Activated T-helper 17 cell treated with anti-CD3 and anti-CD28 coated beads, Interleukin-2, amount 50 U/mL, for 72 hours (primary cell): ENCODE measurements at regions not wholly inside any gene's neighbourhood (a gene's known extent, or its start where the extent isn't known, plus 50 kb on each side); places are given as distances from the start of the nearest gene placed in this dataset.

Experiments used
- ATAC-seq: fragments of 150-1000 bp; cut with Tn5 transposase; replicated peaks from 2 replicates; pipeline ENCODE4 v1.10.0; 2021; ENCODE audit warnings: mild to moderate bottlenecking, moderate library complexity
- H3K27ac Mint-ChIP-seq: one replicate; pipeline ENCODE4 v1.8.0; 2022; ENCODE audit warnings: mixed read lengths
- H3K27me3 Mint-ChIP-seq: one replicate; pipeline ENCODE4 v1.8.0; 2022; ENCODE audit warnings: mixed read lengths
- H3K36me3 Mint-ChIP-seq: one replicate; pipeline ENCODE4 v1.8.0; 2022; ENCODE audit warnings: low read depth, mild to moderate bottlenecking, mixed read lengths
- H3K4me1 Mint-ChIP-seq: one replicate; pipeline ENCODE4 v1.8.0; 2022; ENCODE audit warnings: mixed read lengths
- H3K4me3 Mint-ChIP-seq: one replicate; pipeline ENCODE4 v1.8.0; 2022; ENCODE audit warnings: mild to moderate bottlenecking, mixed read lengths
- H3K9me3 Mint-ChIP-seq: one replicate; pipeline ENCODE4 v1.8.0; 2022; ENCODE audit warnings: mixed read lengths

- Mint-ChIP-seq H3K27ac (no peak overlapping the region), H3K4me1 (no peaks in the 10 kb centered on the region), H3K36me3 (no peaks in the 10 kb centered on the region), H3K9me3 (peaks cover 15% of the 10 kb centered on the region), H3K27me3 (no peaks in the 10 kb centered on the region), H3K4me3 (no peak overlapping the region)
- no peak for ATAC-seq
Measured at GRCh38 chr20:7703551-7703961, 236.7 kb downstream of the HAO1 start.

GRCh38 chr20:7703996-7704395 lies 236.3 kb downstream of the HAO1 start:
- Mint-ChIP-seq H3K4me3 (no peak overlapping the region), H3K4me1 (no peaks in the 10 kb centered on the region), H3K27ac (no peak overlapping the region), H3K36me3 (no peaks in the 10 kb centered on the region), H3K27me3 (no peaks in the 10 kb centered on the region), H3K9me3 (peaks cover 15% of the 10 kb centered on the region)
- ATAC-seq = no peak

GRCh38 chr20:7708112-7708511 lies 232.1 kb downstream of the HAO1 start:
- no peaks in the 10 kb centered on the region for H3K4me1 Mint-ChIP-seq
- H3K9me3 Mint-ChIP-seq = peaks cover 7% of the 10 kb centered on the region
- H3K36me3 Mint-ChIP-seq = no peaks in the 10 kb centered on the region
- H3K4me3 Mint-ChIP-seq = no peak overlapping the region
- ATAC-seq = no peak
- H3K27ac Mint-ChIP-seq = no peak overlapping the region
- H3K27me3 Mint-ChIP-seq = no peaks in the 10 kb centered on the region

- Mint-ChIP-seq H3K27me3 (no peaks in the 10 kb centered on the region), H3K36me3 (no peaks in the 10 kb centered on the region), H3K27ac (no peak overlapping the region), H3K9me3 (peaks cover 7% of the 10 kb centered on the region), H3K4me1 (no peaks in the 10 kb centered on the region), H3K4me3 (no peak overlapping the region)
- no peak for ATAC-seq
Measured at GRCh38 chr20:7708782-7709181, 231.5 kb downstream of the HAO1 start.

GRCh38 chr20:7710440-7710839 lies 229.8 kb downstream of the HAO1 start:
- Mint-ChIP-seq H3K4me3 (no peak overlapping the region), H3K27ac (no peak overlapping the region), H3K27me3 (no peaks in the 10 kb centered on the region), H3K4me1 (no peaks in the 10 kb centered on the region), H3K9me3 (peaks cover 3% of the 10 kb centered on the region), H3K36me3 (no peaks in the 10 kb centered on the region)
- ATAC-seq = no peak

- H3K9me3 Mint-ChIP-seq = no peaks in the 10 kb centered on the region
- no peak overlapping the region for H3K4me3 Mint-ChIP-seq
- H3K27ac Mint-ChIP-seq = no peak overlapping the region
- no peaks in the 10 kb centered on the region for H3K36me3 Mint-ChIP-seq
- H3K4me1 Mint-ChIP-seq = no peaks in the 10 kb centered on the region
- no peaks in the 10 kb centered on the region for H3K27me3 Mint-ChIP-seq
- ATAC-seq = no peak
Measured at GRCh38 chr20:7712661-7713060, 227.6 kb downstream of the HAO1 start.

- no peak for ATAC-seq
- no peak overlapping the region for H3K4me3 Mint-ChIP-seq
- H3K27ac Mint-ChIP-seq = no peak overlapping the region
- H3K36me3 Mint-ChIP-seq = no peaks in the 10 kb centered on the region
- H3K4me1 Mint-ChIP-seq = no peaks in the 10 kb centered on the region
- no peaks in the 10 kb centered on the region for H3K9me3 Mint-ChIP-seq
- no peaks in the 10 kb centered on the region for H3K27me3 Mint-ChIP-seq
Measured at GRCh38 chr20:7714549-7714948, 225.7 kb downstream of the HAO1 start.

GRCh38 chr20:7716286-7716972 lies 223.8 kb downstream of the HAO1 start:
- no peaks in the 10 kb centered on the region for H3K27me3 Mint-ChIP-seq
- H3K27ac Mint-ChIP-seq = no peak overlapping the region
- H3K36me3 Mint-ChIP-seq = no peaks in the 10 kb centered on the region
- H3K4me3 Mint-ChIP-seq = no peak overlapping the region
- H3K4me1 Mint-ChIP-seq = no peaks in the 10 kb centered on the region
- H3K9me3 Mint-ChIP-seq = peaks cover 2% of the 10 kb centered on the region
- ATAC-seq = no peak

- Mint-ChIP-seq H3K36me3 (no peaks in the 10 kb centered on the region), H3K27me3 (no peaks in the 10 kb centered on the region), H3K4me3 (no peak overlapping the region), H3K4me1 (no peaks in the 10 kb centered on the region), H3K9me3 (peaks cover 8% of the 10 kb centered on the region), H3K27ac (no peak overlapping the region)
- ATAC-seq = no peak
Measured at GRCh38 chr20:7722564-7722963, 217.7 kb downstream of the HAO1 start.

- Mint-ChIP-seq H3K9me3 (peaks cover 8% of the 10 kb centered on the region), H3K27me3 (no peaks in the 10 kb centered on the region), H3K36me3 (no peaks in the 10 kb centered on the region), H3K4me3 (no peak overlapping the region), H3K4me1 (no peaks in the 10 kb centered on the region), H3K27ac (no peak overlapping the region)
- ATAC-seq = no peak
Measured at GRCh38 chr20:7723284-7723683, 217.0 kb downstream of the HAO1 start.

GRCh38 chr20:7728338-7728737 lies 211.9 kb downstream of the HAO1 start:
- no peak overlapping the region for H3K4me3 Mint-ChIP-seq
- H3K27ac Mint-ChIP-seq = no peak overlapping the region
- no peaks in the 10 kb centered on the region for H3K4me1 Mint-ChIP-seq
- H3K36me3 Mint-ChIP-seq = no peaks in the 10 kb centered on the region
- H3K27me3 Mint-ChIP-seq = no peaks in the 10 kb centered on the region
- ATAC-seq = no peak
- H3K9me3 Mint-ChIP-seq = no peaks in the 10 kb centered on the region

GRCh38 chr20:7734216-7734615 lies 206.0 kb downstream of the HAO1 start:
- Mint-ChIP-seq H3K4me1 (no peaks in the 10 kb centered on the region), H3K36me3 (no peaks in the 10 kb centered on the region), H3K27ac (no peak overlapping the region), H3K9me3 (no peaks in the 10 kb centered on the region), H3K4me3 (no peak overlapping the region), H3K27me3 (no peaks in the 10 kb centered on the region)
- no peak for ATAC-seq

GRCh38 chr20:7736336-7736735 lies 203.9 kb downstream of the HAO1 start:
- Mint-ChIP-seq H3K4me1 (no peaks in the 10 kb centered on the region), H3K9me3 (no peaks in the 10 kb centered on the region), H3K36me3 (no peaks in the 10 kb centered on the region), H3K4me3 (no peak overlapping the region), H3K27me3 (no peaks in the 10 kb centered on the region), H3K27ac (no peak overlapping the region)
- no peak for ATAC-seq

- no peak for ATAC-seq
- Mint-ChIP-seq H3K9me3 (peaks cover 9% of the 10 kb centered on the region), H3K4me1 (no peaks in the 10 kb centered on the region), H3K4me3 (no peak overlapping the region), H3K27me3 (no peaks in the 10 kb centered on the region), H3K36me3 (no peaks in the 10 kb centered on the region), H3K27ac (no peak overlapping the region)
Measured at GRCh38 chr20:7741866-7742265, 198.4 kb downstream of the HAO1 start.

GRCh38 chr20:7742479-7742878 lies 197.8 kb downstream of the HAO1 start:
- Mint-ChIP-seq H3K27me3 (no peaks in the 10 kb centered on the region), H3K4me1 (no peaks in the 10 kb centered on the region), H3K9me3 (peaks cover 9% of the 10 kb centered on the region), H3K36me3 (no peaks in the 10 kb centered on the region), H3K4me3 (no peak overlapping the region), H3K27ac (no peak overlapping the region)
- no peak for ATAC-seq

- Mint-ChIP-seq H3K36me3 (no peaks in the 10 kb centered on the region), H3K27me3 (no peaks in the 10 kb centered on the region), H3K27ac (no peak overlapping the region), H3K4me3 (no peak overlapping the region), H3K9me3 (peaks cover 9% of the 10 kb centered on the region), H3K4me1 (no peaks in the 10 kb centered on the region)
- no peak for ATAC-seq
Measured at GRCh38 chr20:7744411-7744810, 195.8 kb downstream of the HAO1 start.
